Breast epithelium (tissue), 3 donors: ENCODE measurements at regions not wholly inside any gene's neighbourhood (a gene's known extent, or its start where the extent isn't known, plus 50 kb on each side); places are given as distances from the start of the nearest gene placed in this dataset.

ENCODE experiments used
- POLR2AphosphoS5 ChIP-seq, 3 donors: sonication (generic); formaldehyde crosslinking; IDR thresholded peaks; one replicate each; pipeline ENCODE4 v1.6.1; 2017; ENCODE audit warnings: antibody characterized with exemption in 3 of 3
- TF ChIP-seq, protein P1 (sequence below), 3 donors: fragments of 450-650 bp; IDR thresholded peaks; one replicate each; pipeline ENCODE4 v1.5.1; 2016 to 2017; ENCODE audit warnings: antibody characterized with exemption in 3 of 3, mild to moderate bottlenecking in 3 of 3, moderate library complexity in 3 of 3

DNA sequence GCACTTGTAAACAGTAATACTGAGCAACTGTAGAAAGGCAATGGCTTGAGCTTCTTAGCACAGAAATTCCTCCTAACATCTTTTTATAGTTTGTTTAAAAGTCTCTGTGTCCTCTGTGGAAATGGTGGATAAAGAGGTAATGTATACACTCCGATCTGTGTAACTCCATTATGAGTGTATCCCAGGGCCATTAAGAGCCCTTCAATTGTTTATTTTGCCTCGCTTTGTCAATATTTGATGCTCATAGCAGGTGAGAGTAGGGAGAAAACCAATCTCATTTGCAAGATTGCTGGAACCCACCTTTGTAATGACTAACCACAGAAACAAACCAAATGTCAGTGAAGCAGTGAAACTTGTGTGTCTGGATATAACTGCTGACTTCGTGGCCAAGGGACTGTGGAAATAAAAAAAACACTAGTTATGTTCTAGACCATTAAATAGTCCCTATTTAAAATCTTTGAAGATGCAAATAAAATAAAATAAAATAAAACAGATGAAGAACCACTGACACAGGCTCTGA lies 598.2 kb upstream of the BOD1L1 start:
- TF ChIP-seq, protein P1, sequence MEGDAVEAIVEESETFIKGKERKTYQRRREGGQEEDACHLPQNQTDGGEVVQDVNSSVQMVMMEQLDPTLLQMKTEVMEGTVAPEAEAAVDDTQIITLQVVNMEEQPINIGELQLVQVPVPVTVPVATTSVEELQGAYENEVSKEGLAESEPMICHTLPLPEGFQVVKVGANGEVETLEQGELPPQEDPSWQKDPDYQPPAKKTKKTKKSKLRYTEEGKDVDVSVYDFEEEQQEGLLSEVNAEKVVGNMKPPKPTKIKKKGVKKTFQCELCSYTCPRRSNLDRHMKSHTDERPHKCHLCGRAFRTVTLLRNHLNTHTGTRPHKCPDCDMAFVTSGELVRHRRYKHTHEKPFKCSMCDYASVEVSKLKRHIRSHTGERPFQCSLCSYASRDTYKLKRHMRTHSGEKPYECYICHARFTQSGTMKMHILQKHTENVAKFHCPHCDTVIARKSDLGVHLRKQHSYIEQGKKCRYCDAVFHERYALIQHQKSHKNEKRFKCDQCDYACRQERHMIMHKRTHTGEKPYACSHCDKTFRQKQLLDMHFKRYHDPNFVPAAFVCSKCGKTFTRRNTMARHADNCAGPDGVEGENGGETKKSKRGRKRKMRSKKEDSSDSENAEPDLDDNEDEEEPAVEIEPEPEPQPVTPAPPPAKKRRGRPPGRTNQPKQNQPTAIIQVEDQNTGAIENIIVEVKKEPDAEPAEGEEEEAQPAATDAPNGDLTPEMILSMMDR (IDR thresholded peaks at IDR 0.05): no peak
- no peak for TF ChIP-seq POLR2AphosphoS5 (IDR thresholded peaks at IDR 0.05)
